A549 (cell line): ENCODE measurements at regions not wholly inside any gene's neighbourhood (a gene's known extent, or its start where the extent isn't known, plus 50 kb on each side); places are given as distances from the start of the nearest gene placed in this dataset.

ENCODE experiments used
- ATAC-seq, 2 experiments: fragments of 200-7000 bp in 1 of 2; fragments of >200 bp in 1 of 2; cut with Nextera tagmentation in 1 of 2; cut with Tn5 transposase in 1 of 2; 3 replicates each; pipeline versions ENCODE4 v1.8.0 to v1.9.1; 2018 to 2020; ENCODE audit warnings: mild to moderate bottlenecking in 1 of 2, moderate library complexity in 1 of 2
- CTCF ChIA-PET: fragments of 300-600 bp; sonication (Branson Sonifier 250); formaldehyde crosslinking; extraction: SDS; loops from one replicate; lab custom pipeline; 2021; ENCODE audit warnings: antibody characterized with exemption, inconsistent platforms; lab: Yijun Ruan, JAX
- POLR2A ChIA-PET: fragments of 350-600 bp; formaldehyde crosslinking; extraction: SDS; loops from one replicate; lab custom pipeline; 2021; ENCODE audit warnings: antibody characterized with exemption, inconsistent platforms; lab: Yijun Ruan, JAX
- DNase-seq, 2 experiments: peaks; one replicate each; pipeline versions ENCODE4 v3.0.0 to v3.0.0-alpha.2; 2011 to 2016; ENCODE audit warnings: low read depth in 1 of 2, low spot score in 1 of 2
- FAIRE-seq: peaks from 2 replicates; lab custom pipeline; 2011; peaks lifted over from hg19 to GRCh38; lab: Jason Lieb, UNC
- H3K27ac ChIP-seq, 2 experiments: fragments of >200 bp; sonication (Bioruptor Twin); formaldehyde crosslinking; 3 replicates each; pipeline ENCODE4 v1.5.1; 2016 to 2017
- H3K4me1 ChIP-seq: fragments of >200 bp; sonication (Bioruptor Twin); formaldehyde crosslinking; 3 replicates; pipeline ENCODE4 v1.6.1; 2016
- H3K4me2 ChIP-seq: fragments of >200 bp; sonication (Bioruptor Twin); formaldehyde crosslinking; 3 replicates; pipeline ENCODE4 v1.6.1; 2016
- H3K4me3 ChIP-seq: fragments of >200 bp; sonication (Bioruptor Twin); formaldehyde crosslinking; 3 replicates; pipeline ENCODE4 v1.5.1; 2016
- H3K9me3 ChIP-seq: fragments of >200 bp; sonication (Bioruptor Twin); formaldehyde crosslinking; 3 replicates; pipeline ENCODE4 v1.6.1; 2016
- BCL3 ChIP-seq: fragments of >200 bp; sonication (Bioruptor Twin); formaldehyde crosslinking; IDR thresholded peaks from 3 replicates; pipeline ENCODE4 v1.6.1; 2016
- CBX8 ChIP-seq: fragments of 200-600 bp; sonication (generic); IDR thresholded peaks from 2 replicates; pipeline ENCODE4 v1.6.1; 2016
- CHD4 ChIP-seq: fragments of 200-600 bp; sonication (generic); IDR thresholded peaks from 2 replicates; pipeline ENCODE4 v1.6.1; 2016; ENCODE audit warnings: antibody characterized with exemption, mild to moderate bottlenecking, borderline replicate concordance
- E2F6 ChIP-seq: IDR thresholded peaks from 2 replicates; pipeline ENCODE4 v1.6.1; 2012; ENCODE audit warnings: low read depth, borderline replicate concordance
- EHMT2 ChIP-seq: fragments of 200-600 bp; sonication (generic); IDR thresholded peaks from 2 replicates; pipeline ENCODE4 v1.6.1; 2016; ENCODE audit warnings: antibody characterized with exemption, low read depth, mild to moderate bottlenecking, moderate library complexity
- GATA3 ChIP-seq: IDR thresholded peaks from 2 replicates; pipeline ENCODE4 v1.6.1; 2012; ENCODE audit warnings: borderline replicate concordance
- JUNB ChIP-seq: fragments of >200 bp; sonication (Bioruptor Twin); formaldehyde crosslinking; IDR thresholded peaks from 2 replicates; pipeline ENCODE4 v1.6.1; 2016
- MAZ ChIP-seq: fragments of 150-350 bp; IDR thresholded peaks from 2 replicates; pipeline ENCODE4 v1.6.1; 2014; ENCODE audit warnings: antibody characterized with exemption, low read depth, low read length, borderline replicate concordance
- MYC ChIP-seq: IDR thresholded peaks from 2 replicates; pipeline ENCODE4 v1.6.1; 2012; ENCODE audit warnings: mild to moderate bottlenecking, inconsistent platforms, low read length, improper control_type of control experiment, borderline replicate concordance
- NPAS2 ChIP-seq: fragments of 250-450 bp; sonication (Bioruptor Pico); IDR thresholded peaks from 2 replicates; pipeline ENCODE4 v1.8.0; 2022; ENCODE audit warnings: mild to moderate bottlenecking, moderate library complexity, borderline replicate concordance
- NR3C1 ChIP-seq: fragments of >200 bp; sonication (Bioruptor Twin); formaldehyde crosslinking; IDR thresholded peaks from 3 replicates; pipeline ENCODE4 v1.6.1; 2017
- PHF8 ChIP-seq: fragments of 200-600 bp; sonication (generic); IDR thresholded peaks from 2 replicates; pipeline ENCODE4 v1.6.1; 2016; ENCODE audit warnings: low read depth, mild to moderate bottlenecking, antibody characterized with exemption, moderate library complexity, borderline replicate concordance
- POLR2A ChIP-seq: IDR thresholded peaks from 2 replicates; pipeline ENCODE4 v1.6.1; 2012; ENCODE audit warnings: mild to moderate bottlenecking, low read length
- RAD21 ChIP-seq, 2 experiments: fragments of >200 bp in 1 of 2; sonication (Bioruptor Twin) in 1 of 2; formaldehyde crosslinking in 1 of 2; IDR thresholded peaks in 1 of 2; conservative IDR thresholded peaks in 1 of 2; 2 replicates in 1 of 2; 3 replicates in 1 of 2; pipeline ENCODE4 v1.6.1; 2012 to 2018; ENCODE audit warnings: inconsistent platforms in 1 of 2
- RARB ChIP-seq: fragments of 250-450 bp; sonication (Bioruptor Pico); IDR thresholded peaks from 2 replicates; pipeline ENCODE4 v1.8.0; 2021; ENCODE audit warnings: mild to moderate bottlenecking, moderate library complexity
- RCOR1 ChIP-seq: fragments of 150-350 bp; IDR thresholded peaks from 2 replicates; pipeline ENCODE4 v1.6.1; 2014; ENCODE audit warnings: antibody characterized with exemption, low read length, low read depth
- REST ChIP-seq: fragments of 200-600 bp; sonication (generic); IDR thresholded peaks from 2 replicates; pipeline ENCODE4 v1.6.1; 2016; ENCODE audit warnings: antibody characterized with exemption, mild to moderate bottlenecking, moderate library complexity
- RNF2 ChIP-seq: fragments of 200-600 bp; sonication (generic); IDR thresholded peaks from 2 replicates; pipeline ENCODE4 v1.6.1; 2016; ENCODE audit warnings: low read depth, mild to moderate bottlenecking, antibody characterized with exemption, moderate library complexity, borderline replicate concordance
- SMC3 ChIP-seq: fragments of >200 bp; sonication (Bioruptor Twin); formaldehyde crosslinking; IDR thresholded peaks from 3 replicates; pipeline ENCODE4 v1.6.1; 2018; ENCODE audit warnings: inconsistent platforms
- TFCP2L1 ChIP-seq: fragments of 250-450 bp; sonication (Bioruptor Pico); IDR thresholded peaks from 2 replicates; pipeline ENCODE4 v1.5.0; 2021; ENCODE audit warnings: mild to moderate bottlenecking
- TP53 ChIP-seq: fragments of 250-450 bp; sonication (Bioruptor Pico); IDR thresholded peaks from 2 replicates; pipeline ENCODE4 v1.5.0; 2021; ENCODE audit warnings: mild to moderate bottlenecking, moderate library complexity
- USF2 ChIP-seq: fragments of 450-650 bp; IDR thresholded peaks from 2 replicates; pipeline ENCODE4 v1.6.1; 2014; ENCODE audit warnings: antibody characterized with exemption
- ZC3H11A ChIP-seq: fragments of 450-650 bp; IDR thresholded peaks from 2 replicates; pipeline ENCODE4 v1.6.1; 2014; ENCODE audit warnings: antibody characterized with exemption, mild to moderate bottlenecking
- WGBS: methylation state at CpG from one replicate; pipeline ENCODE4 v1.1.6; 2017; ENCODE audit errors: missing lambda C conversion rate; 5-methylcytosine and 5-hydroxymethylcytosine counted together
- TF ChIP-seq, protein P1 (sequence below): fragments of 150-350 bp; IDR thresholded peaks from 2 replicates; pipeline ENCODE4 v1.6.1; 2014; ENCODE audit warnings: low read depth, mild to moderate bottlenecking, low read length
- TF ChIP-seq, protein P2 (sequence below): fragments of 250-450 bp; sonication (Bioruptor Pico); IDR thresholded peaks from 2 replicates; pipeline ENCODE4 v1.5.0; 2020; ENCODE audit warnings: low read depth, mild to moderate bottlenecking, moderate library complexity
- TF ChIP-seq, protein P3 (sequence below): fragments of 250-450 bp; sonication (Bioruptor Pico); IDR thresholded peaks from 2 replicates; pipeline ENCODE4 v1.5.0; 2021; ENCODE audit warnings: mild to moderate bottlenecking, moderate library complexity, borderline replicate concordance

- POLR2A ChIA-PET, result no interaction called here
- DNase-seq, result no peak
- H3K9me3 ChIP-seq, result no peaks in the 10 kb centered on the region
- H3K27ac ChIP-seq, result no peak overlapping the region
- no peak overlapping the region for H3K4me2 ChIP-seq
- ATAC-seq, result 0 out of 6 replicates have a peak, but pooled peaks of 1 of the 2 experiments have one; percentile 34
- no peak for FAIRE-seq
- CTCF ChIA-PET, result no interaction called here
- TF ChIP-seq NR3C1 (no peak), PHF8 (no peak), RAD21 (conservative IDR thresholded peaks at IDR 0.05 in 1 of 2, IDR thresholded peaks at IDR 0.05 in 1 of 2) (no peak), RNF2 (no peak), ZC3H11A (no peak), RARB (CRISPR knock-in tag) (no peak), RCOR1 (no peak), JUNB (no peak), EHMT2 (no peak), MAZ (no peak), CBX8 (no peak), POLR2A (no peak), CHD4 (no peak), USF2 (no peak), REST (no peak), TFCP2L1 (no peak), NPAS2 (no peak), MYC (no peak)
- H3K4me1 ChIP-seq, result no peaks in the 10 kb centered on the region
- no peak overlapping the region for H3K4me3 ChIP-seq
- WGBS, result 29% methylated on average over 3 of the region's 3 CpGs
Measured at GRCh38 chr20:11724097-11724496, 193.6 kb upstream of the BTBD3 start.

DNA sequence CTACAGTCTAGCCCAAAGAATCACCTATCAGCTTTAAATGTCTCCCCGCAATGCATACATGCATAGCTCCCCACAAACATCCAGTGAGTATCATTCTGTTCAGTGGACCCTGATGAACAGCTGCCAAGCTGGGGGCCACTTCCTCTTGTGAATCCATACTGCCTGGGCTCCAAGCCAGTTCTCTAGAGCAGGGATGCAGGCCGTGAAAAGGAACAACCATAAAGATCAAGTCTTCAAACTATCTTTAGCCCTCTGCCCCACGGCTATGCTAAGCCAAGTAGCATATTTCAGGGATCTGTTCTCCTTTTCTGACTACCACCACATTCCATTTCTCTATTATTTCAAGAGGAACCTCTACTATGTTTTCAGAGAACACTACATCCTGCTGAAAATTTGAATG, 191.7 kb upstream of the BTBD3 start:
- WGBS, result 28% methylated on average over 3 of the region's 3 CpGs
- FAIRE-seq (no peak), ATAC-seq (no peak), DNase-seq (no peak)
- TF ChIP-seq MAZ (no peak), MYC (no peak), ZC3H11A (no peak), E2F6 (no peak), RARB (CRISPR knock-in tag) (no peak), GATA3 (no peak), TP53 (no peak), TFCP2L1 (no peak), SMC3 (no peak), BCL3 (no peak)
- TF ChIP-seq, protein P1, sequence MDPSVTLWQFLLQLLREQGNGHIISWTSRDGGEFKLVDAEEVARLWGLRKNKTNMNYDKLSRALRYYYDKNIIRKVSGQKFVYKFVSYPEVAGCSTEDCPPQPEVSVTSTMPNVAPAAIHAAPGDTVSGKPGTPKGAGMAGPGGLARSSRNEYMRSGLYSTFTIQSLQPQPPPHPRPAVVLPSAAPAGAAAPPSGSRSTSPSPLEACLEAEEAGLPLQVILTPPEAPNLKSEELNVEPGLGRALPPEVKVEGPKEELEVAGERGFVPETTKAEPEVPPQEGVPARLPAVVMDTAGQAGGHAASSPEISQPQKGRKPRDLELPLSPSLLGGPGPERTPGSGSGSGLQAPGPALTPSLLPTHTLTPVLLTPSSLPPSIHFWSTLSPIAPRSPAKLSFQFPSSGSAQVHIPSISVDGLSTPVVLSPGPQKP, result no peak
- TF ChIP-seq, protein P2, sequence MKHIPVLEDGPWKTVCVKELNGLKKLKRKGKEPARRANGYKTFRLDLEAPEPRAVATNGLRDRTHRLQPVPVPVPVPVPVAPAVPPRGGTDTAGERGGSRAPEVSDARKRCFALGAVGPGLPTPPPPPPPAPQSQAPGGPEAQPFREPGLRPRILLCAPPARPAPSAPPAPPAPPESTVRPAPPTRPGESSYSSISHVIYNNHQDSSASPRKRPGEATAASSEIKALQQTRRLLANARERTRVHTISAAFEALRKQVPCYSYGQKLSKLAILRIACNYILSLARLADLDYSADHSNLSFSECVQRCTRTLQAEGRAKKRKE (CRISPR knock-in tag), result no peak
- TF ChIP-seq, protein P3, sequence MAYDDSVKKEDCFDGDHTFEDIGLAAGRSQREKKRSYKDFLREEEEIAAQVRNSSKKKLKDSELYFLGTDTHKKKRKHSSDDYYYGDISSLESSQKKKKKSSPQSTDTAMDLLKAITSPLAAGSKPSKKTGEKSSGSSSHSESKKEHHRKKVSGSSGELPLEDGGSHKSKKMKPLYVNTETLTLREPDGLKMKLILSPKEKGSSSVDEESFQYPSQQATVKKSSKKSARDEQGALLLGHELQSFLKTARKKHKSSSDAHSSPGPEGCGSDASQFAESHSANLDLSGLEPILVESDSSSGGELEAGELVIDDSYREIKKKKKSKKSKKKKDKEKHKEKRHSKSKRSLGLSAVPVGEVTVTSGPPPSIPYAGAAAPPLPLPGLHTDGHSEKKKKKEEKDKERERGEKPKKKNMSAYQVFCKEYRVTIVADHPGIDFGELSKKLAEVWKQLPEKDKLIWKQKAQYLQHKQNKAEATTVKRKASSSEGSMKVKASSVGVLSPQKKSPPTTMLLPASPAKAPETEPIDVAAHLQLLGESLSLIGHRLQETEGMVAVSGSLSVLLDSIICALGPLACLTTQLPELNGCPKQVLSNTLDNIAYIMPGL (CRISPR knock-in tag), result no peak
- ChIA-PET CTCF (interaction anchor here (0.9 to 1.1 kb wide), 3 partner anchors 8 to 47 kb away, joined by 3 read pairs; no protein-coding TSS in a partner anchor), POLR2A (no interaction called here)
- H3K27ac ChIP-seq, result no peak overlapping the region
- no peaks in the 10 kb centered on the region for H3K4me1 ChIP-seq
- H3K4me2 ChIP-seq, result no peak overlapping the region
- 0 out of 3 replicates have a peak, but pooled peaks cover 3% of the 10 kb centered on the region for H3K9me3 ChIP-seq
- no peak overlapping the region for H3K4me3 ChIP-seq
